IMR-90 (cell line): ENCODE measurements at regions not wholly inside any gene's neighbourhood (a gene's known extent, or its start where the extent isn't known, plus 50 kb on each side); places are given as distances from the start of the nearest gene placed in this dataset.

Experiments used
- ATAC-seq: fragments of 200-7000 bp; cut with Tn5 transposase; 2 replicates; pipeline ENCODE4 v1.9.1; 2020; ENCODE audit warnings: low read depth, mild to moderate bottlenecking, moderate library complexity
- BruUV-seq: library from RNA; stranded (reverse); fragments of 400-500 nt; replicated peaks from 2 replicates; lab custom pipeline; 2021; lab: Mats Ljungman, UMichigan
- CTCF ChIA-PET: fragments of 300-600 bp; formaldehyde crosslinking; extraction: SDS; loops from one replicate; lab custom pipeline; 2021; ENCODE audit warnings: antibody characterized with exemption; lab: Yijun Ruan, JAX
- POLR2A ChIA-PET: fragments of 300-600 bp; sonication (Branson Sonifier 250); formaldehyde crosslinking; loops from one replicate; lab custom pipeline; 2022; ENCODE audit warnings: antibody characterized with exemption; ENCODE audit not compliant: unreplicated experiment; lab: Charles Lee
- DNase-seq: peaks from one replicate; pipeline ENCODE4 v3.0.0; 2013
- H2AFZ ChIP-seq: replicated peaks from 2 replicates; pipeline ENCODE3; 2013; ENCODE audit warnings: low read length, mild to moderate bottlenecking; ENCODE audit not compliant: poor library complexity
- H2AK5ac ChIP-seq: 2 replicates; pipeline ENCODE4 v1.6.1; 2013; ENCODE audit warnings: low read depth, low read length, inconsistent platforms
- H2AK9ac ChIP-seq: replicated peaks from 2 replicates; pipeline ENCODE3; 2013; ENCODE audit warnings: mild to moderate bottlenecking, low read depth, low read length, moderate library complexity; ENCODE audit not compliant: poor library complexity
- H2BK120ac ChIP-seq: 2 replicates; pipeline ENCODE4 v1.6.1; 2013; ENCODE audit warnings: low read depth, low read length, inconsistent platforms
- H2BK15ac ChIP-seq: 3 replicates; pipeline ENCODE4 v1.6.1; 2013; ENCODE audit warnings: low read depth, low read length, inconsistent platforms
- H2BK20ac ChIP-seq: 2 replicates; pipeline ENCODE4 v1.6.1; 2013; ENCODE audit warnings: low read depth, mild to moderate bottlenecking, inconsistent platforms, low read length, moderate library complexity
- H2BK5ac ChIP-seq: 2 replicates; pipeline ENCODE4 v1.6.1; 2013; ENCODE audit warnings: mild to moderate bottlenecking, low read depth, low read length, inconsistent platforms; ENCODE audit not compliant: poor library complexity, severe bottlenecking
- H3K14ac ChIP-seq: replicated peaks from 2 replicates; pipeline ENCODE4 v1.6.1; 2013; ENCODE audit warnings: low read depth, low read length, inconsistent platforms
- H3K18ac ChIP-seq: 2 replicates; pipeline ENCODE4 v1.6.1; 2013; ENCODE audit warnings: low read depth, low read length, control low read depth
- H3K23ac ChIP-seq: 2 replicates; pipeline ENCODE4 v1.6.1; 2013; ENCODE audit warnings: low read depth, low read length, inconsistent platforms
- H3K27ac ChIP-seq: 2 replicates; pipeline ENCODE4 v1.5.1; 2013; ENCODE audit warnings: mild to moderate bottlenecking, control low read depth, low read length; ENCODE audit not compliant: insufficient read depth
- H3K27me3 ChIP-seq: 2 replicates; pipeline ENCODE4 v1.6.1; 2013; ENCODE audit warnings: low read length; ENCODE audit not compliant: control insufficient read depth, insufficient read depth
- H3K36me3 ChIP-seq: 2 replicates; pipeline ENCODE4 v1.6.1; 2013; ENCODE audit warnings: low read length, mixed read lengths; ENCODE audit not compliant: control insufficient read depth, insufficient read depth
- H3K4ac ChIP-seq: 2 replicates; pipeline ENCODE4 v1.6.1; 2013; ENCODE audit warnings: low read depth, low read length, inconsistent platforms
- H3K4me1 ChIP-seq: 2 replicates; pipeline ENCODE4 v1.6.1; 2013; ENCODE audit warnings: low read length, mixed read lengths; ENCODE audit not compliant: control insufficient read depth, insufficient read depth
- H3K4me2 ChIP-seq: 2 replicates; pipeline ENCODE4 v1.6.1; 2013; ENCODE audit warnings: low read depth, mild to moderate bottlenecking, control low read depth, low read length, moderate library complexity
- H3K4me3 ChIP-seq: 2 replicates; pipeline ENCODE4 v1.5.1; 2013; ENCODE audit warnings: low read depth, mild to moderate bottlenecking, control low read depth, low read length, moderate library complexity; ENCODE audit not compliant: insufficient read depth
- H3K56ac ChIP-seq: 2 replicates; pipeline ENCODE4 v1.6.1; 2013; ENCODE audit warnings: low read length, inconsistent platforms; ENCODE audit not compliant: insufficient read depth; ENCODE audit errors: extremely low read depth
- H3K79me1 ChIP-seq, 2 experiments: 2 replicates each; pipeline ENCODE4 v1.6.1; 2013; ENCODE audit warnings: low read length in 2 of 2, inconsistent platforms in 1 of 2, low read depth in 1 of 2
- H3K9ac ChIP-seq: 2 replicates; pipeline ENCODE4 v1.6.1; 2013; ENCODE audit warnings: low read depth, low read length, control low read depth
- H3K9me1 ChIP-seq: 2 replicates; pipeline ENCODE4 v1.6.1; 2013; ENCODE audit warnings: low read length, inconsistent platforms; ENCODE audit not compliant: insufficient read depth
- H3K9me3 ChIP-seq: 2 replicates; pipeline ENCODE4 v1.6.1; 2013; ENCODE audit warnings: low read length; ENCODE audit not compliant: control insufficient read depth, insufficient read depth
- H4K20me1 ChIP-seq: 2 replicates; pipeline ENCODE4 v1.6.1; 2013; ENCODE audit warnings: low read length, inconsistent platforms; ENCODE audit not compliant: insufficient read depth
- H4K5ac ChIP-seq: 2 replicates; pipeline ENCODE4 v1.6.1; 2013; ENCODE audit warnings: mild to moderate bottlenecking, low read depth, low read length, control low read depth
- H4K8ac ChIP-seq, 2 experiments: 2 replicates each; pipeline ENCODE4 v1.6.1; 2013; ENCODE audit warnings: low read depth in 2 of 2, low read length in 2 of 2, control low read depth in 1 of 2, inconsistent platforms in 1 of 2
- H4K91ac ChIP-seq: 2 replicates; pipeline ENCODE4 v1.6.1; 2013; ENCODE audit warnings: low read depth, low read length, inconsistent platforms; ENCODE audit not compliant: insufficient read depth
- BHLHE40 ChIP-seq: fragments of 150-350 bp; IDR thresholded peaks from 2 replicates; pipeline ENCODE4 v1.6.1; 2016; ENCODE audit warnings: mild to moderate bottlenecking, low read depth, low read length
- CTCF ChIP-seq: conservative IDR thresholded peaks from 2 replicates; pipeline ENCODE4 v1.5.1; 2012; ENCODE audit warnings: mild to moderate bottlenecking, low read depth, low read length, improper control_type of control experiment
- ELK1 ChIP-seq: fragments of 150-350 bp; IDR thresholded peaks from 2 replicates; pipeline ENCODE4 v1.6.1; 2016; ENCODE audit warnings: low read depth, mild to moderate bottlenecking, low read length, moderate library complexity, borderline replicate concordance
- FOS ChIP-seq: fragments of 150-350 bp; IDR thresholded peaks from 2 replicates; pipeline ENCODE4 v1.6.1; 2016; ENCODE audit warnings: low read depth, low read length
- MXI1 ChIP-seq: IDR thresholded peaks from 2 replicates; pipeline ENCODE4 v1.6.1; 2012; ENCODE audit warnings: low read depth, mild to moderate bottlenecking, low read length, moderate library complexity, borderline replicate concordance
- WGBS, 2 experiments: methylation state at CpG; one replicate each; pipeline versions ENCODE4 v1.1.5 to v1.1.7; 2013; ENCODE audit warnings: missing lambda C conversion rate in 2 of 2; ENCODE audit not compliant: insufficient read length in 1 of 2; ENCODE audit errors: extremely low coverage in 2 of 2; 5-methylcytosine and 5-hydroxymethylcytosine counted together
- dilution Hi-C: fragments of 300-500 bp; cut with HindIII; formaldehyde crosslinking; loops from one replicate; pipeline ENCODE4 v1.14.3; 2018; ENCODE audit warnings: low sequenced_read_pairs; ENCODE audit not compliant: unreplicated experiment
- in situ Hi-C: fragments of 300-500 bp; cut with MboI; formaldehyde crosslinking; loops from 3 replicates; pipeline ENCODE4 v1.14.3; 2019; ENCODE audit warnings: low sequenced_read_pairs, inconsistent platforms, mixed read lengths
- intact Hi-C: fragments of 100-400 bp; cut with micrococcal nuclease; formaldehyde crosslinking; loops from 2 replicates; pipeline ENCODE4 v1.10.0; 2022

GRCh38 chr2:44053456-44053855 lies 57.7 kb upstream of the LRPPRC start:
- Histone ChIP-seq H3K79me1 (no peaks in the 10 kb centered on the region), H2AK9ac (no peak overlapping the region), H3K9me3 (no peaks in the 10 kb centered on the region), H4K91ac (no peak overlapping the region), H3K27ac (no peak overlapping the region), H2BK20ac (no peak overlapping the region), H3K4me3 (no peak overlapping the region), H3K4me1 (no peaks in the 10 kb centered on the region), H3K18ac (no peak overlapping the region), H3K27me3 (peaks cover 18% of the 10 kb centered on the region), H4K20me1 (no peaks in the 10 kb centered on the region), H3K9me1 (no peaks in the 10 kb centered on the region), H4K8ac (no peak overlapping the region), H3K9ac (no peak overlapping the region), H2BK120ac (no peak overlapping the region), H3K4me2 (no peak overlapping the region), H3K36me3 (no peaks in the 10 kb centered on the region), H3K14ac (no peak overlapping the region), H2AK5ac (no peak overlapping the region), H3K4ac (no peak overlapping the region), H3K56ac (no peak overlapping the region), H3K23ac (no peak overlapping the region), H2BK15ac (no peak overlapping the region), H4K5ac (no peak overlapping the region), H2AFZ (no peak overlapping the region), H2BK5ac (no peak overlapping the region)
- dilution Hi-C loops (no loop called here), intact Hi-C loops (loop anchor here (1.0 kb wide), 1 partner anchor 30 kb away; no protein-coding TSS in a partner anchor), in situ Hi-C loops (no loop called here)
- no peak for TF ChIP-seq ELK1
- no peak for TF ChIP-seq CTCF
- TF ChIP-seq BHLHE40: no peak
- no peak for TF ChIP-seq MXI1
- no peak for TF ChIP-seq FOS
- no TSS peak for BruUV-seq
- ATAC-seq (no peak), DNase-seq (no peak)
- ChIA-PET CTCF (interaction anchor here (2.1 kb wide), 1 partner anchor 9 kb away, joined by 11 read pairs; no protein-coding TSS in a partner anchor), POLR2A (no interaction called here)
- no CpG with 5 or more reads among the region's 4 CpGs for WGBS, 2 experiments
